Thymus (tissue), 11 donors: ENCODE measurements at regions not wholly inside any gene's neighbourhood (a gene's known extent, or its start where the extent isn't known, plus 50 kb on each side); places are given as distances from the start of the nearest gene placed in this dataset.
"Not testable (repeated sequence)": the region's sequence is repeated elsewhere in the genome, so short reads cannot be mapped to it uniquely, and the experiment has no call there.

ENCODE experiments used
- DNase-seq, 9 donors: peaks; one replicate each; pipeline ENCODE4 v3.0.0-alpha.2; 2013; ENCODE audit warnings: low spot score in 9 of 9, low read depth in 6 of 9, missing footprints in 1 of 9
- H3K27ac ChIP-seq, 2 donors: one replicate each; pipeline ENCODE4 v1.5.1; 2013; ENCODE audit warnings: control low read depth in 1 of 2, low read depth in 1 of 2, low read length in 1 of 2, mild to moderate bottlenecking in 1 of 2, moderate library complexity in 1 of 2
- H3K27me3 ChIP-seq, 2 donors: one replicate each; pipeline ENCODE4 v1.5.1; 2013; ENCODE audit warnings: low read length in 1 of 2; ENCODE audit not compliant: control insufficient read depth in 2 of 2, insufficient read depth in 1 of 2
- H3K36me3 ChIP-seq, 2 donors: one replicate each; pipeline ENCODE4 v1.5.1; 2013; ENCODE audit warnings: low read length in 1 of 2, mild to moderate bottlenecking in 1 of 2, moderate library complexity in 1 of 2; ENCODE audit not compliant: control insufficient read depth in 2 of 2, insufficient read depth in 2 of 2
- H3K4me1 ChIP-seq, 2 donors: one replicate each; pipeline ENCODE4 v1.5.1; 2013; ENCODE audit warnings: low read length in 2 of 2; ENCODE audit not compliant: control insufficient read depth in 2 of 2, insufficient read depth in 2 of 2
- H3K4me3 ChIP-seq, 2 donors: one replicate each; pipeline ENCODE4 v1.5.1; 2013; ENCODE audit warnings: low read length in 2 of 2, control low read depth in 1 of 2, mild to moderate bottlenecking in 1 of 2
- H3K9me3 ChIP-seq, 2 donors: one replicate each; pipeline ENCODE4 v1.5.1; 2013; ENCODE audit warnings: low read length in 1 of 2, mild to moderate bottlenecking in 1 of 2; ENCODE audit not compliant: control insufficient read depth in 2 of 2, insufficient read depth in 1 of 2
- WGBS: extraction: QIAGEN DNeasy Blood & Tissue Kit; methylation state at CpG from one replicate; pipeline ENCODE4 v1.1.7; 2013; 5-methylcytosine and 5-hydroxymethylcytosine counted together
- donor health status: healthy.

DNA sequence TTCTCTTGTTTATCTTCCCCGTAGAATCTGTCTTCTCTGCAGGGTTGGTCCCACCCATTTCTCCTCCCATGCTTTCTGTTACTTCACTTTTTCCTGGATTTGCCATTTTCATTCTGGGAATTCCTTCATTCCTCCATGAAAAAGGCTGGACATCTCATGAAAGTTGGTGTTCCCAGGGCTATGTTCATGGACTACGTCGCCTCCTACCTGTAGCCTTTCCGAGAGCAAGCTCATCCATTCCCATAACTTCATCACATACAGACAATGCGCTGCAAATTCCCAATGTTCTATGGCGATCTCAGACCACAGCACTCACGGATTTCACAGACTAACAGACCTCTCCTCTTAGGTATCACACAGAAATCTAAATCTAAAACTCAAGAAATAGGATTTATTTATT lies 217.1 kb downstream of the EXOC5 start:
- DNase-seq, result no peak
- no peak overlapping the region for H3K4me3 ChIP-seq
- no peak overlapping the region for H3K27ac ChIP-seq
- H3K9me3 ChIP-seq, result no peaks in the 10 kb centered on the region
- H3K27me3 ChIP-seq, result no peaks in the 10 kb centered on the region
- H3K4me1 ChIP-seq, result no peaks in the 10 kb centered on the region
- WGBS, result 90% methylated on average over 7 of the region's 7 CpGs
- H3K36me3 ChIP-seq, result no peaks in the 10 kb centered on the region

DNA sequence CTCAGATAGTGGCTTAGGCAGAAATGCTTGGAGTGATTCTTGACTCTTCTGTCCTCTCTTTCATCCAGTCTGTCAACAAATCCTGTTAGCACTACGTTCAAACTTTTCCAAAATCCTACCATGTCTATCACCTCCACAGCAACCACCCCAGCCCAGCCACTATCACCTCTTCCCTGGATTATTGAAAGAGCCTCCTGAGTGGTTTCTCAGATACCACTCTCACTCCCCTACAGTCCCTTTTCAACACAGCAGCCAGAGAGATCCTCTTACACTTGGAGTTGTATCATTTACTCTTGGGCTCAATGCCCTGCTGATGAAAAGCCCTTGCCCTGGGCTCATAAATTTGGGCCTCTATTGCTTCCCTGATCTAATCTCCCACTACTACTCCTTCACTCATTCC lies 218.9 kb downstream of the EXOC5 start:
- no peak overlapping the region for H3K4me3 ChIP-seq

GRCh38 chr14:57046175-57046574 lies 222.5 kb downstream of the EXOC5 start:
- Histone ChIP-seq H3K4me1 (no peaks in the 10 kb centered on the region), H3K27me3 (no peaks in the 10 kb centered on the region), H3K36me3 (no peaks in the 10 kb centered on the region), H3K4me3 (no peak overlapping the region), H3K9me3 (no peaks in the 10 kb centered on the region), H3K27ac (no peak overlapping the region)
- no peak for DNase-seq
- WGBS, result 90% methylated on average over 4 of the region's 4 CpGs

More for the DNA sequence above, 218.9 kb downstream of the EXOC5 start:
- no peak for DNase-seq
- 74% methylated on average over 1 of the region's 1 CpG for WGBS
- no peaks in the 10 kb centered on the region for H3K36me3 ChIP-seq
- H3K27ac ChIP-seq, result no peak overlapping the region
- H3K9me3 ChIP-seq, result no peaks in the 10 kb centered on the region
- no peaks in the 10 kb centered on the region for H3K4me1 ChIP-seq
- no peaks in the 10 kb centered on the region for H3K27me3 ChIP-seq

DNA sequence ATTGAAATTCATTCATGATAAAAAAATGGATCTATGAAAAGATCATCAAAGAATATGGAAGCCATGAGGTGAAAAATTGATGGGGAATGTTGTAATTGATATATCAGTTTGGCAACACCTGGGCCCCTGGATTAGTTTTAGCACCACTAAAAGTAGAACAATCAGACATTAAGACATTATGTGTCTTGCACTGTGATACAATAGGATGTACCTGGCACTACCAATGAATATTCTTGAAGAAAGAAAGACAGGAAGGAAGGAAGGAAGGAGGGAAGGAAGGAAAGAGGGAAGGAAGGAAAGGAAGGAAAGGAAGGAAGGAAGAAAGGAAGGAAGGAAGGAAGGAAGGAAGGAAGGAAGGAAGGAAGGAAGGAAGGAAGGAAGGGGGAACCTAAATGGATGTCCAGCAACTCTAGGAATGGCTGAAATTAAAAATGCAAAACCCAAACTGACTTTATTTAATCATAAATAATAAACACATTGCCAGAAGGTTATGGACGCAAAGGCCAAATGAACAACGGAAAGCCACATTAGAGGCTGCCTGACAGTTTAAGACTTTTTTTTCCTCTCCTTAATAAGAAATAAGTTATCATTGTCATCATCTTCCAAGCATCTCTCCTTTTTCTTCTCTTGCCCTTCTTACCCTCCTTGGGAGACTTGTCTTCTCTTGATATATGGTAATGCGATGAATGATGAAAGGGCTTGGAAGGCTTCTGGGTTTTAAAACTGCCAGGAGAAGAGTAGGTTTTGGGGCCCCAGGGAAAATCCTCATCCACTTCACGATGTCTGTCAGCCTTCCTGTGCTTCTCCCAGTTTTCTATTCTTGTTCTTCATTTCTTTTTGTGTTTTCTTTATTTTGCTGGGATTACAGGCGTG lies 224.4 kb downstream of the EXOC5 start:
- not testable (repeated sequence) for H3K27me3 ChIP-seq, H3K27ac ChIP-seq, DNase-seq, H3K4me3 ChIP-seq, H3K36me3 ChIP-seq, H3K4me1 ChIP-seq, H3K9me3 ChIP-seq
- WGBS, result 94% methylated on average over 5 of the region's 5 CpGs

- Histone ChIP-seq H3K36me3 (no peaks in the 10 kb centered on the region), H3K27me3 (no peaks in the 10 kb centered on the region), H3K9me3 (no peaks in the 10 kb centered on the region), H3K4me3 (no peak overlapping the region), H3K4me1 (no peaks in the 10 kb centered on the region), H3K27ac (no peak overlapping the region)
- no peak for DNase-seq
- 28% methylated on average over 1 of the region's 1 CpG for WGBS
Measured at GRCh38 chr14:57038689-57039088, 228.4 kb upstream of the OTX2 start.

- Histone ChIP-seq H3K27ac (no peak overlapping the region), H3K36me3 (no peaks in the 10 kb centered on the region), H3K4me3 (no peak overlapping the region), H3K27me3 (no peaks in the 10 kb centered on the region), H3K4me1 (no peaks in the 10 kb centered on the region), H3K9me3 (no peaks in the 10 kb centered on the region)
- 94% methylated on average over 1 of the region's 1 CpG for WGBS
- DNase-seq, result no peak
Measured at GRCh38 chr14:57031474-57031873, 221.2 kb upstream of the OTX2 start.

DNA sequence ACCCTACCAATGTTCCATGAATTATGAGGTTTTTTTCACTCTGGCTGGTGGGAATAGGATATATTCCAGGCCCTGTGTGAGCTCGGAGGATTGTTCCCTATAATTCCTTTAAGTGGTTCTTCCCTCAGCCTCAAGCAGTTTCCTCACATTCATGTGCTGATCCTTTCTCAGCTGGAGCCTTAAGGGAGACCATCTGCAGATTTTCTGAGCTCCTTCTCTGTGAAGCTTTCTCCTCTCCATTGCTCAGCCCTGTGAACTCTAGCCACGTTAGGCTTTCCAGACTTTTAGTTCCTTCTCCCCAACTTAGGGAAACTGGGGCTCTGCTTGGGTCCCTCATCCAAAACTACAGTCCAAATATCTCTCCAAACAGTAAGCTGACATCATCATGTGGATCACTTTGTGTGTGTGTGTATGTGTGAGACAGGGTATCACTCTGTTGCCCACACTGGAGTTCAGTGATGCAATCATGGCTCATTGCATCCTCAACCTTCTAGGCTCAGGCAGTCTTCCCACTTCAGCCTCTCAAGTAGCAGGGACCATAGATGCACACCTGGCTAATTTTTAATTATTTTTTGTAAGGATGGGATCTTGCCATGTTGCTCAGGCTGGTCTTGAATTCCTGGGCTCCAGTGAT lies 219.5 kb upstream of the OTX2 start:
- H3K4me3 ChIP-seq, result no peak overlapping the region
- DNase-seq, result no peak
- H3K9me3 ChIP-seq, result no peaks in the 10 kb centered on the region
- H3K4me1 ChIP-seq, result no peaks in the 10 kb centered on the region
- 61% methylated on average over 2 of the region's 2 CpGs for WGBS
- H3K36me3 ChIP-seq, result no peaks in the 10 kb centered on the region
- no peaks in the 10 kb centered on the region for H3K27me3 ChIP-seq
- no peak overlapping the region for H3K27ac ChIP-seq

- Histone ChIP-seq H3K27ac (no peak overlapping the region), H3K27me3 (no peaks in the 10 kb centered on the region), H3K36me3 (no peaks in the 10 kb centered on the region), H3K4me3 (no peak overlapping the region), H3K9me3 (no peaks in the 10 kb centered on the region), H3K4me1 (no peaks in the 10 kb centered on the region)
- DNase-seq, result no peak
Measured at GRCh38 chr14:57025456-57025855, 215.2 kb upstream of the OTX2 start.

- no peaks in the 10 kb centered on the region for H3K36me3 ChIP-seq
- H3K9me3 ChIP-seq, result no peaks in the 10 kb centered on the region
- no peaks in the 10 kb centered on the region for H3K27me3 ChIP-seq
- H3K27ac ChIP-seq, result no peak overlapping the region
- WGBS, result 95% methylated on average over 6 of the region's 6 CpGs
- H3K4me3 ChIP-seq, result no peak overlapping the region
- H3K4me1 ChIP-seq, result no peaks in the 10 kb centered on the region
- no peak for DNase-seq
Measured at GRCh38 chr14:57022608-57023007, 212.3 kb upstream of the OTX2 start.
